Uterus (tissue), 2 donors: ENCODE measurements at regions not wholly inside any gene's neighbourhood (a gene's known extent, or its start where the extent isn't known, plus 50 kb on each side); places are given as distances from the start of the nearest gene placed in this dataset.

Source experiments
- POLR2A ChIP-seq, 2 donors: fragments of 450-650 bp; IDR thresholded peaks; one replicate each; pipeline ENCODE4 v1.6.1; 2016; ENCODE audit warnings: antibody characterized with exemption in 2 of 2, mild to moderate bottlenecking in 1 of 2, moderate library complexity in 1 of 2
- TF ChIP-seq, protein P1 (sequence below), 4 experiments: fragments of 200-600 bp in 2 of 4; fragments of 450-650 bp in 2 of 4; sonication (generic) in 2 of 4; IDR thresholded peaks; one replicate each; pipeline ENCODE4 v1.5.1; 2016 to 2019; ENCODE audit warnings: antibody characterized with exemption in 4 of 4, mild to moderate bottlenecking in 2 of 4, moderate library complexity in 1 of 4

DNA sequence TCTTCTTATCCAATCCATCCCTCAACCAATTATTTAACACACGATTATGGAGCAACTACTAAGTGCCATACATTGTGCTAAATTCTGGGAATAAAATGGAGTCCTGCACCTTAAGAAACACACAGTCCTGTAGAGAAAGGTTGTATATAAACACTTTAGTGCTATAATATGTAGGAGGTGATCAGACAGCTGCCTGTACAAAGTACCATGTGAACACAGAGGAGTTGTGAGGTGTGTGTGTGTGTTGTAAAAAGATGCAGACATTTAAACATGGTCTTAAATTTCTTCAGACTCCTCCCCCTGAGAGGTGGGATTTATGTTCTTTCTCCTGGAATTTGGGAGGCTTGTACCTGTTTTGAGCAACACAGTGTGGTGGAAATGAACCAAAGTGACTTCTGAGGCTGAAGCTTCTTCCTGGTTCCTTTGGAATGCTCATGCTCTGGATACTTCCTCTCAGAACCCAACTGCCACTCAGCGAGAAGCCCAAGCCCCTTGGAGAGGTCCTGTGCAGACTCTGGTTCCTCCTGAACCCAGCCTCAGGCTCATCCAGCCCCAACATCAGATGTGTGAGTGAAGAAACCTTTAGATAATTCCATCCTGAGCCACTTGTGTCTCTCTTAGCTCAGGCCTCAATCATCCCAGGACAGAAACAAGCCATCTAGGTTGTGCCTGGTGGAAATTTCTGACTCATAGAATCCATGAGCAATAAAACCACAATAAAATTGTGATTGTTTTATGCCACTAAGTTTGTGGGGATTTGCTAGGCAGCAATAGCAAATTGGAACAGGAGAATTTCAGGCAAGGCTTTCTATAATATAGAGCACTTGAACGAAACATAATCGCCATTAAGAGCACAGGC is 161.2 kb upstream of the FAM3C start:
- TF ChIP-seq, protein P1, sequence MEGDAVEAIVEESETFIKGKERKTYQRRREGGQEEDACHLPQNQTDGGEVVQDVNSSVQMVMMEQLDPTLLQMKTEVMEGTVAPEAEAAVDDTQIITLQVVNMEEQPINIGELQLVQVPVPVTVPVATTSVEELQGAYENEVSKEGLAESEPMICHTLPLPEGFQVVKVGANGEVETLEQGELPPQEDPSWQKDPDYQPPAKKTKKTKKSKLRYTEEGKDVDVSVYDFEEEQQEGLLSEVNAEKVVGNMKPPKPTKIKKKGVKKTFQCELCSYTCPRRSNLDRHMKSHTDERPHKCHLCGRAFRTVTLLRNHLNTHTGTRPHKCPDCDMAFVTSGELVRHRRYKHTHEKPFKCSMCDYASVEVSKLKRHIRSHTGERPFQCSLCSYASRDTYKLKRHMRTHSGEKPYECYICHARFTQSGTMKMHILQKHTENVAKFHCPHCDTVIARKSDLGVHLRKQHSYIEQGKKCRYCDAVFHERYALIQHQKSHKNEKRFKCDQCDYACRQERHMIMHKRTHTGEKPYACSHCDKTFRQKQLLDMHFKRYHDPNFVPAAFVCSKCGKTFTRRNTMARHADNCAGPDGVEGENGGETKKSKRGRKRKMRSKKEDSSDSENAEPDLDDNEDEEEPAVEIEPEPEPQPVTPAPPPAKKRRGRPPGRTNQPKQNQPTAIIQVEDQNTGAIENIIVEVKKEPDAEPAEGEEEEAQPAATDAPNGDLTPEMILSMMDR (IDR thresholded peaks at IDR 0.05) = no peak
- TF ChIP-seq POLR2A (IDR thresholded peaks at IDR 0.05) = no peak
